ENCODE measurements at regions not wholly inside any gene's neighbourhood (a gene's known extent, or its start where the extent isn't known, plus 50 kb on each side); places are given as distances from the start of the nearest gene placed in this dataset.

- WGBS: 100% methylated on average over 3 of the region's 3 CpGs
- H3K4me3 ChIP-seq (ENCODE audit: low read length): no peak overlapping the region
- H3K27me3 ChIP-seq (ENCODE audit: insufficient read depth, low read length): no peaks in the 10 kb centered on the region
- H3K4me1 ChIP-seq (ENCODE audit: insufficient read depth, low read length): 0 out of 2 replicates have a peak, but pooled peaks cover 8% of the 10 kb centered on the region
- no peaks in the 10 kb centered on the region for H3K9me3 ChIP-seq (ENCODE audit: insufficient read depth, low read depth, low read length)
- H3K9ac ChIP-seq (ENCODE audit: low read depth, low read length): no peak overlapping the region
- no peak overlapping the region for H3K27ac ChIP-seq (ENCODE audit: low read depth, low read length)
- no peaks in the 10 kb centered on the region for H3K36me3 ChIP-seq (ENCODE audit: insufficient read depth, low read length)
Observed at GRCh38 chr18:75871596-75871995, 444.1 kb upstream of the SMIM21 start.

- no peak overlapping the region for H3K27ac ChIP-seq (ENCODE audit: low read depth, low read length)
- no peaks in the 10 kb centered on the region for H3K36me3 ChIP-seq (ENCODE audit: insufficient read depth, low read length)
- H3K4me1 ChIP-seq (ENCODE audit: insufficient read depth, low read length): 0 out of 2 replicates have a peak, but pooled peaks cover 8% of the 10 kb centered on the region
- no peak overlapping the region for H3K4me3 ChIP-seq (ENCODE audit: low read length)
- no CpG with 5 or more reads among the region's 1 CpG for WGBS
- H3K27me3 ChIP-seq (ENCODE audit: insufficient read depth, low read length): no peaks in the 10 kb centered on the region
- H3K9ac ChIP-seq (ENCODE audit: low read depth, low read length): no peak overlapping the region
- H3K9me3 ChIP-seq (ENCODE audit: insufficient read depth, low read depth, low read length): no peaks in the 10 kb centered on the region
Observed at GRCh38 chr18:75869162-75869561, 441.7 kb upstream of the SMIM21 start.

GRCh38 chr18:75868031-75868430, 440.5 kb upstream of the SMIM21 start:
- 0 out of 2 replicates have a peak, but pooled peaks cover 8% of the 10 kb centered on the region for H3K4me1 ChIP-seq (ENCODE audit: insufficient read depth, low read length)
- H3K27me3 ChIP-seq (ENCODE audit: insufficient read depth, low read length): no peaks in the 10 kb centered on the region

GRCh38 chr18:75865639-75866038, 438.1 kb upstream of the SMIM21 start:
- no peaks in the 10 kb centered on the region for H3K27me3 ChIP-seq (ENCODE audit: insufficient read depth, low read length)

More at GRCh38 chr18:75868031-75868430, 440.5 kb upstream of the SMIM21 start:
- WGBS: 84% methylated on average over 9 of the region's 9 CpGs
- Histone ChIP-seq H3K27ac (ENCODE audit: low read depth, low read length) (no peak overlapping the region), H3K36me3 (ENCODE audit: insufficient read depth, low read length) (no peaks in the 10 kb centered on the region), H3K9me3 (ENCODE audit: insufficient read depth, low read depth, low read length) (no peaks in the 10 kb centered on the region), H3K9ac (ENCODE audit: low read depth, low read length) (no peak overlapping the region), H3K4me3 (ENCODE audit: low read length) (no peak overlapping the region)

GRCh38 chr18:75864816-75865215, 437.3 kb upstream of the SMIM21 start:
- 92% methylated on average over 1 of the region's 1 CpG for WGBS
- H3K36me3 ChIP-seq (ENCODE audit: insufficient read depth, low read length): no peaks in the 10 kb centered on the region
- H3K27ac ChIP-seq (ENCODE audit: low read depth, low read length): no peak overlapping the region
- H3K27me3 ChIP-seq (ENCODE audit: insufficient read depth, low read length): no peaks in the 10 kb centered on the region
- H3K4me3 ChIP-seq (ENCODE audit: low read length): no peak overlapping the region
- 0 out of 2 replicates have a peak, but pooled peaks cover 8% of the 10 kb centered on the region for H3K4me1 ChIP-seq (ENCODE audit: insufficient read depth, low read length)
- H3K9me3 ChIP-seq (ENCODE audit: insufficient read depth, low read depth, low read length): no peaks in the 10 kb centered on the region
- H3K9ac ChIP-seq (ENCODE audit: low read depth, low read length): no peak overlapping the region

More at GRCh38 chr18:75865639-75866038, 438.1 kb upstream of the SMIM21 start:
- Histone ChIP-seq H3K27ac (ENCODE audit: low read depth, low read length) (no peak overlapping the region), H3K36me3 (ENCODE audit: insufficient read depth, low read length) (no peaks in the 10 kb centered on the region), H3K9ac (ENCODE audit: low read depth, low read length) (no peak overlapping the region), H3K4me3 (ENCODE audit: low read length) (no peak overlapping the region), H3K9me3 (ENCODE audit: insufficient read depth, low read depth, low read length) (no peaks in the 10 kb centered on the region), H3K4me1 (ENCODE audit: insufficient read depth, low read length) (0 out of 2 replicates have a peak, but pooled peaks cover 8% of the 10 kb centered on the region)
- 97% methylated on average over 6 of the region's 6 CpGs for WGBS

- no peaks in the 10 kb centered on the region for H3K27me3 ChIP-seq (ENCODE audit: insufficient read depth, low read length)
- H3K9me3 ChIP-seq (ENCODE audit: insufficient read depth, low read depth, low read length): no peaks in the 10 kb centered on the region
- no peaks in the 10 kb centered on the region for H3K36me3 ChIP-seq (ENCODE audit: insufficient read depth, low read length)
- WGBS: 93% methylated on average over 5 of the region's 5 CpGs
- H3K27ac ChIP-seq (ENCODE audit: low read depth, low read length): no peak overlapping the region
- no peak overlapping the region for H3K4me3 ChIP-seq (ENCODE audit: low read length)
- H3K4me1 ChIP-seq (ENCODE audit: insufficient read depth, low read length): 0 out of 2 replicates have a peak, but pooled peaks cover 8% of the 10 kb centered on the region
- H3K9ac ChIP-seq (ENCODE audit: low read depth, low read length): no peak overlapping the region
Observed at GRCh38 chr18:75863696-75864095, 436.2 kb upstream of the SMIM21 start.

- no peak overlapping the region for H3K9ac ChIP-seq (ENCODE audit: low read depth, low read length)
- H3K36me3 ChIP-seq (ENCODE audit: insufficient read depth, low read length): no peaks in the 10 kb centered on the region
- H3K4me3 ChIP-seq (ENCODE audit: low read length): no peak overlapping the region
- no peaks in the 10 kb centered on the region for H3K9me3 ChIP-seq (ENCODE audit: insufficient read depth, low read depth, low read length)
- H3K27ac ChIP-seq (ENCODE audit: low read depth, low read length): no peak overlapping the region
- no peaks in the 10 kb centered on the region for H3K27me3 ChIP-seq (ENCODE audit: insufficient read depth, low read length)
- no peaks in the 10 kb centered on the region for H3K4me1 ChIP-seq (ENCODE audit: insufficient read depth, low read length)
- 84% methylated on average over 5 of the region's 5 CpGs for WGBS
Observed at GRCh38 chr18:75862458-75862857, 435.0 kb upstream of the SMIM21 start.

GRCh38 chr18:75860166-75860565, 432.7 kb upstream of the SMIM21 start:
- H3K9me3 ChIP-seq (ENCODE audit: insufficient read depth, low read depth, low read length): no peaks in the 10 kb centered on the region
- no peak overlapping the region for H3K9ac ChIP-seq (ENCODE audit: low read depth, low read length)
- H3K27me3 ChIP-seq (ENCODE audit: insufficient read depth, low read length): no peaks in the 10 kb centered on the region
- H3K27ac ChIP-seq (ENCODE audit: low read depth, low read length): no peak overlapping the region
- no peaks in the 10 kb centered on the region for H3K4me1 ChIP-seq (ENCODE audit: insufficient read depth, low read length)
- no peak overlapping the region for H3K4me3 ChIP-seq (ENCODE audit: low read length)
- no peaks in the 10 kb centered on the region for H3K36me3 ChIP-seq (ENCODE audit: insufficient read depth, low read length)
- 93% methylated on average over 7 of the region's 7 CpGs for WGBS

- Histone ChIP-seq H3K27ac (ENCODE audit: low read depth, low read length) (no peak overlapping the region), H3K27me3 (ENCODE audit: insufficient read depth, low read length) (no peaks in the 10 kb centered on the region), H3K4me3 (ENCODE audit: low read length) (no peak overlapping the region), H3K4me1 (ENCODE audit: insufficient read depth, low read length) (no peaks in the 10 kb centered on the region), H3K36me3 (ENCODE audit: insufficient read depth, low read length) (no peaks in the 10 kb centered on the region), H3K9me3 (ENCODE audit: insufficient read depth, low read depth, low read length) (no peaks in the 10 kb centered on the region), H3K9ac (ENCODE audit: low read depth, low read length) (no peak overlapping the region)
- 91% methylated on average over 5 of the region's 5 CpGs for WGBS
Observed at GRCh38 chr18:75859533-75859932, 432.0 kb upstream of the SMIM21 start.

- 93% methylated on average over 2 of the region's 2 CpGs for WGBS
- Histone ChIP-seq H3K4me3 (ENCODE audit: low read length) (no peak overlapping the region), H3K4me1 (ENCODE audit: insufficient read depth, low read length) (no peaks in the 10 kb centered on the region), H3K9me3 (ENCODE audit: insufficient read depth, low read depth, low read length) (no peaks in the 10 kb centered on the region), H3K27ac (ENCODE audit: low read depth, low read length) (no peak overlapping the region), H3K9ac (ENCODE audit: low read depth, low read length) (no peak overlapping the region), H3K27me3 (ENCODE audit: insufficient read depth, low read length) (no peaks in the 10 kb centered on the region), H3K36me3 (ENCODE audit: insufficient read depth, low read length) (no peaks in the 10 kb centered on the region)
Observed at GRCh38 chr18:75858754-75859153, 431.3 kb upstream of the SMIM21 start.

GRCh38 chr18:75857558-75857957, 430.1 kb upstream of the SMIM21 start:
- Histone ChIP-seq H3K4me3 (ENCODE audit: low read length) (no peak overlapping the region), H3K4me1 (ENCODE audit: insufficient read depth, low read length) (no peaks in the 10 kb centered on the region), H3K9me3 (ENCODE audit: insufficient read depth, low read depth, low read length) (no peaks in the 10 kb centered on the region), H3K9ac (ENCODE audit: low read depth, low read length) (no peak overlapping the region), H3K36me3 (ENCODE audit: insufficient read depth, low read length) (no peaks in the 10 kb centered on the region), H3K27me3 (ENCODE audit: insufficient read depth, low read length) (no peaks in the 10 kb centered on the region), H3K27ac (ENCODE audit: low read depth, low read length) (no peak overlapping the region)
- WGBS: 96% methylated on average over 5 of the region's 6 CpGs

- H3K9ac ChIP-seq (ENCODE audit: low read depth, low read length): no peak overlapping the region
- no peaks in the 10 kb centered on the region for H3K27me3 ChIP-seq (ENCODE audit: insufficient read depth, low read length)
- H3K4me3 ChIP-seq (ENCODE audit: low read length): no peak overlapping the region
- H3K36me3 ChIP-seq (ENCODE audit: insufficient read depth, low read length): no peaks in the 10 kb centered on the region
- WGBS: 98% methylated on average over 10 of the region's 10 CpGs
- no peaks in the 10 kb centered on the region for H3K9me3 ChIP-seq (ENCODE audit: insufficient read depth, low read depth, low read length)
- no peak overlapping the region for H3K27ac ChIP-seq (ENCODE audit: low read depth, low read length)
- H3K4me1 ChIP-seq (ENCODE audit: insufficient read depth, low read length): no peaks in the 10 kb centered on the region
Observed at GRCh38 chr18:75854808-75855207, 427.3 kb upstream of the SMIM21 start.
